Endodermal cell (in vitro differentiated cells): ENCODE measurements at regions not wholly inside any gene's neighbourhood (a gene's known extent, or its start where the extent isn't known, plus 50 kb on each side); places are given as distances from the start of the nearest gene placed in this dataset.

Experiments used
- DNase-seq: peaks from one replicate; pipeline ENCODE4 v3.0.0-alpha.2; 2017
- H3K27ac ChIP-seq: 2 replicates; pipeline ENCODE4 v1.5.1; 2013; ENCODE audit warnings: mild to moderate bottlenecking, low read depth, low read length, moderate library complexity
- H3K27me3 ChIP-seq: 2 replicates; pipeline ENCODE4 v1.6.1; 2013; ENCODE audit warnings: mild to moderate bottlenecking, low read length, moderate library complexity; ENCODE audit not compliant: insufficient read depth, control insufficient read depth, poor library complexity, severe bottlenecking
- H3K36me3 ChIP-seq: 2 replicates; pipeline ENCODE4 v1.7.0; 2013; ENCODE audit warnings: mild to moderate bottlenecking, low read length, moderate library complexity; ENCODE audit not compliant: control insufficient read depth, insufficient read depth
- H3K4me1 ChIP-seq: one replicate; pipeline ENCODE4 v1.7.0; 2013; ENCODE audit warnings: low read length; ENCODE audit not compliant: control insufficient read depth, insufficient read depth
- H3K4me3 ChIP-seq: 2 replicates; pipeline ENCODE4 v1.5.1; 2013; ENCODE audit warnings: mild to moderate bottlenecking, low read length, moderate library complexity
- H3K9ac ChIP-seq: 2 replicates; pipeline ENCODE4 v1.6.1; 2013; ENCODE audit warnings: mild to moderate bottlenecking, low read length, moderate library complexity; ENCODE audit not compliant: poor library complexity, severe bottlenecking; ENCODE audit errors: extremely low read depth
- H3K9me3 ChIP-seq: 2 replicates; pipeline ENCODE4 v1.6.1; 2013; ENCODE audit warnings: mild to moderate bottlenecking, low read length, moderate library complexity; ENCODE audit not compliant: control insufficient read depth
- H3K27ac Mint-ChIP-seq: 2 replicates; pipeline ENCODE4 v1.8.0; 2020; ENCODE audit warnings: mixed read lengths
- H3K27me3 Mint-ChIP-seq: 2 replicates; pipeline ENCODE4 v1.8.0; 2021; ENCODE audit warnings: mild to moderate bottlenecking, mixed read lengths; ENCODE audit not compliant: insufficient read depth
- H3K36me3 Mint-ChIP-seq: 2 replicates; pipeline ENCODE4 v1.8.0; 2020; ENCODE audit warnings: low read depth, mixed read lengths
- H3K4me1 Mint-ChIP-seq: 2 replicates; pipeline ENCODE4 v1.8.0; 2020; ENCODE audit warnings: mixed read lengths
- H3K4me3 Mint-ChIP-seq: 2 replicates; pipeline ENCODE4 v1.8.0; 2020; ENCODE audit warnings: mild to moderate bottlenecking, moderate library complexity, mixed read lengths
- H3K9me3 Mint-ChIP-seq: 2 replicates; pipeline ENCODE4 v1.8.0; 2020; ENCODE audit warnings: mild to moderate bottlenecking, mixed read lengths
- WGBS, 2 experiments: methylation state at CpG; one replicate each; pipeline versions ENCODE4 v1.1.5 to v1.1.7; 2013; ENCODE audit warnings: missing lambda C conversion rate in 2 of 2, mixed read lengths in 1 of 2; ENCODE audit not compliant: insufficient coverage in 1 of 2, insufficient read length in 1 of 2; 5-methylcytosine and 5-hydroxymethylcytosine counted together
- TF ChIP-seq, protein P1 (sequence below): fragments of 200-600 bp; sonication (generic); conservative IDR thresholded peaks from 2 replicates; pipeline ENCODE4 v1.5.0; 2021; ENCODE audit warnings: antibody characterized with exemption, mild to moderate bottlenecking

DNA sequence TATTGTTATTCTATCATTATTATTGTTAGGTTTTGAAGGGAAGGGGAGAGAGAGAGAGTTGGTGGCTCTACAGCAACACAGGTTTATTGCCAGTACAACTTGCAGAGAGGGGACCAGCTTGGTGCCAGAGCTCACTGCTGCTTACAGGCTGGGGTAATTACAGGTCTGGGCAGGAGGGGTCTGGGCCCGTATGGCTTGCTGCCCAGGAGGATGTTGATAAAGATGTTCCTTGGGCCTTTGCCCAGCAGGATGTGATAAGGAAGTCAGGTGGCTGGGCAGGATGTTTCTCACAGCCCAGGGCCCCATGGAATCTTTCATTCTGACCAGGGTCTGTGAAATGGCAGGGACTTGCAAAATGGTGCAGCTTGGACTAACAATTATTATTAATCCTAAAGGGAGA is 64.2 kb upstream of the ZNF599 start:
- peaks cover 11% of the 10 kb centered on the region for H3K4me1 Mint-ChIP-seq
- WGBS, 2 experiments, result 63% methylated on average over 1 of the region's 1 CpG; no CpG with 5 or more reads in 1 of the 2 experiments
- TF ChIP-seq, protein P1, sequence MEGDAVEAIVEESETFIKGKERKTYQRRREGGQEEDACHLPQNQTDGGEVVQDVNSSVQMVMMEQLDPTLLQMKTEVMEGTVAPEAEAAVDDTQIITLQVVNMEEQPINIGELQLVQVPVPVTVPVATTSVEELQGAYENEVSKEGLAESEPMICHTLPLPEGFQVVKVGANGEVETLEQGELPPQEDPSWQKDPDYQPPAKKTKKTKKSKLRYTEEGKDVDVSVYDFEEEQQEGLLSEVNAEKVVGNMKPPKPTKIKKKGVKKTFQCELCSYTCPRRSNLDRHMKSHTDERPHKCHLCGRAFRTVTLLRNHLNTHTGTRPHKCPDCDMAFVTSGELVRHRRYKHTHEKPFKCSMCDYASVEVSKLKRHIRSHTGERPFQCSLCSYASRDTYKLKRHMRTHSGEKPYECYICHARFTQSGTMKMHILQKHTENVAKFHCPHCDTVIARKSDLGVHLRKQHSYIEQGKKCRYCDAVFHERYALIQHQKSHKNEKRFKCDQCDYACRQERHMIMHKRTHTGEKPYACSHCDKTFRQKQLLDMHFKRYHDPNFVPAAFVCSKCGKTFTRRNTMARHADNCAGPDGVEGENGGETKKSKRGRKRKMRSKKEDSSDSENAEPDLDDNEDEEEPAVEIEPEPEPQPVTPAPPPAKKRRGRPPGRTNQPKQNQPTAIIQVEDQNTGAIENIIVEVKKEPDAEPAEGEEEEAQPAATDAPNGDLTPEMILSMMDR, result no peak
- no peak overlapping the region for H3K4me3 Mint-ChIP-seq
- Histone ChIP-seq H3K9me3 (no peaks in the 10 kb centered on the region), H3K36me3 (no peaks in the 10 kb centered on the region), H3K4me1 (no peaks in the 10 kb centered on the region), H3K9ac (no peak overlapping the region), H3K4me3 (no peak overlapping the region), H3K27me3 (peaks cover 3% of the 10 kb centered on the region), H3K27ac (no peak overlapping the region)
- H3K27ac Mint-ChIP-seq, result no peak overlapping the region
- peaks cover 2% of the 10 kb centered on the region for H3K36me3 Mint-ChIP-seq
- H3K27me3 Mint-ChIP-seq, result peaks cover 58% of the 10 kb centered on the region
- DNase-seq, result no peak
- no peaks in the 10 kb centered on the region for H3K9me3 Mint-ChIP-seq

DNA sequence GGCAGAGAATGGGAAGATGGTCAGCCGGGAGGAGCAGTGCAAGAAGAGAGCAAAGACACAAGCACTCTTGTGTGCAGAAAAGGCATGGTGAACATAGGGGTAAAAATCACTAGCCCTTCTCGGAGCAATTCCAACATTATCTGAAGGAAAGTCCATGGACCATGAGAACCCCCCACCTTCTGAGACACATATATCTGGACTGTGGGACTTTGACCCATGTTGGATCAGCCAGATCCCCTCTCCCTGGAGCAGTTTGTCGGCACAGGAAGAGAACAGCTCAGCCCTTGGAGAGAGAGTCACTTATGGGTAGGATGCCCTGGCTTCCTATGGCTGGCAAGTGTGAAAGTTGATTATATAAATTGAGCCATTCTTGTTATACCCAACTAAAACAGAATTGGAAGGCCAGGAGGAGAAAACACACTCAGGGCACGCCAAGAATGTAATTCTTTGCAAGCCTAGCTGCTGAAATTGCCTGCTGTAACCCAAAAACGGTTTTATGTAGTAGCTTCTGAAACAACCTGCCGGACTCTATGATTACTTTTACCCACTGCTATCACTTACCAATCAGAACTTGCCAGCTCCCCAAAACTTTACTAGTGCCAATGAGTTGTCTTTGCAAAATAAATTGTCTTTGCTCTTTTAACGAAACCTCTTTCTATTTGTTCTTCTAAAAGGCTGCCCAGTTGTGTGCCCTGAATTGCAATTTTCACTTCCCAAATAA is 62.8 kb upstream of the ZNF599 start:
- H3K4me3 Mint-ChIP-seq, result no peak overlapping the region
- H3K4me1 ChIP-seq, result no peaks in the 10 kb centered on the region
- H3K9ac ChIP-seq, result no peak overlapping the region
- H3K27me3 Mint-ChIP-seq, result peaks cover 58% of the 10 kb centered on the region
- no peaks in the 10 kb centered on the region for H3K9me3 Mint-ChIP-seq
- peaks cover 2% of the 10 kb centered on the region for H3K36me3 Mint-ChIP-seq
- no peak for DNase-seq
- no peak overlapping the region for H3K27ac ChIP-seq
- H3K36me3 ChIP-seq, result no peaks in the 10 kb centered on the region
- H3K27ac Mint-ChIP-seq, result no peak overlapping the region
- H3K27me3 ChIP-seq, result peaks cover 3% of the 10 kb centered on the region
- H3K4me3 ChIP-seq, result no peak overlapping the region
- H3K9me3 ChIP-seq, result no peaks in the 10 kb centered on the region
- peaks cover 11% of the 10 kb centered on the region for H3K4me1 Mint-ChIP-seq
- TF ChIP-seq, protein P1, result no peak
- WGBS, 2 experiments, result 84 to 92% methylated on average over 5 to 7 of the region's 7 CpGs

GRCh38 chr19:34834472-34835061 is 61.6 kb upstream of the ZNF599 start:
- Mint-ChIP-seq H3K36me3 (peaks cover 2% of the 10 kb centered on the region), H3K4me3 (no peak overlapping the region), H3K4me1 (peaks cover 11% of the 10 kb centered on the region), H3K9me3 (no peaks in the 10 kb centered on the region), H3K27ac (no peak overlapping the region), H3K27me3 (peaks cover 53% of the 10 kb centered on the region)
- Histone ChIP-seq H3K4me3 (no peak overlapping the region), H3K36me3 (no peaks in the 10 kb centered on the region), H3K27ac (no peak overlapping the region), H3K9me3 (no peaks in the 10 kb centered on the region), H3K4me1 (no peaks in the 10 kb centered on the region), H3K27me3 (peaks cover 3% of the 10 kb centered on the region), H3K9ac (no peak overlapping the region)
- TF ChIP-seq, protein P1, result no peak
- 50 to 80% methylated on average over 2 to 7 of the region's 7 CpGs for WGBS, 2 experiments
- DNase-seq, result no peak
